HCT116 (cell line): ENCODE measurements at regions not wholly inside any gene's neighbourhood (a gene's known extent, or its start where the extent isn't known, plus 50 kb on each side); places are given as distances from the start of the nearest gene placed in this dataset.

Source experiments
- ATAC-seq: fragments of 200-7000 bp; cut with Tn5 transposase; 2 replicates; pipeline ENCODE4 v1.9.1; 2020; ENCODE audit warnings: mild to moderate bottlenecking, moderate library complexity
- BruUV-seq: library from RNA; stranded (reverse); fragments of 400-500 nt; replicated peaks from 2 replicates; lab custom pipeline; 2021; lab: Mats Ljungman, UMichigan
- CTCF ChIA-PET: fragments of 300-600 bp; sonication (Branson Sonifier 250); formaldehyde crosslinking; loops from one replicate; lab custom pipeline; 2021; ENCODE audit warnings: antibody characterized with exemption; lab: Charles Lee
- POLR2A ChIA-PET: fragments of 300-600, 350-600 bp; sonication (Branson Sonifier 250); formaldehyde crosslinking; loops from one replicate; lab custom pipeline; 2021; ENCODE audit warnings: antibody characterized with exemption; lab: Charles Lee
- RAD21 ChIA-PET, 2 experiments: fragments of 300-600 bp; sonication (Branson Sonifier 250); formaldehyde crosslinking; loops; one replicate each; lab custom pipeline; 2023; ENCODE audit warnings: low total read pairs in 2 of 2; ENCODE audit not compliant: uncharacterized antibody in 2 of 2, unreplicated experiment in 2 of 2, low non-redundant PET in 1 of 2; lab: Charles Lee
- DNase-seq: peaks from one replicate; pipeline ENCODE4 v3.0.0-alpha.2; 2010; ENCODE audit warnings: low read depth, low spot score
- H2AFZ ChIP-seq: fragments of 200-600 bp; shearing (Covaris generic), sonication (generic); 2 replicates; pipeline ENCODE4 v1.6.1; 2017; ENCODE audit warnings: low read depth, mixed run types, mixed read lengths, antibody characterized with exemption, low read length; ENCODE audit not compliant: poor library complexity, severe bottlenecking
- H3K27ac ChIP-seq: 2 replicates; pipeline ENCODE4 v1.5.1; 2012; ENCODE audit warnings: low read depth, low read length
- H3K27me3 ChIP-seq: fragments of 200-600 bp; sonication (generic); 2 replicates; pipeline ENCODE4 v1.6.1; 2016; ENCODE audit warnings: mixed run types, low read length, mixed read lengths; ENCODE audit not compliant: insufficient read depth
- H3K36me3 ChIP-seq, 2 experiments: fragments of 200-500 bp in 1 of 2; fragments of 200-600 bp in 1 of 2; sonication (Bioruptor generic) in 1 of 2; sonication (generic) in 1 of 2; 2 replicates each; pipeline versions ENCODE4 v1.5.1 to v1.6.1; 2014 to 2016; ENCODE audit warnings: low read length in 2 of 2, inconsistent platforms in 1 of 2, mixed read lengths in 1 of 2, mixed run types in 1 of 2; ENCODE audit not compliant: insufficient read depth in 2 of 2, control insufficient read depth in 1 of 2
- H3K4me1 ChIP-seq, 2 experiments: fragments of 200-600 bp in 1 of 2; sonication (generic) in 1 of 2; 2 replicates each; pipeline versions ENCODE4 v1.5.1 to v1.6.1; 2012 to 2017; ENCODE audit warnings: low read length in 2 of 2, inconsistent platforms in 1 of 2, mild to moderate bottlenecking in 1 of 2, mixed read lengths in 1 of 2, mixed run types in 1 of 2, moderate library complexity in 1 of 2; ENCODE audit not compliant: insufficient read depth in 2 of 2, control insufficient read depth in 1 of 2
- H3K4me2 ChIP-seq: fragments of 200-600 bp; sonication (generic); 2 replicates; pipeline ENCODE4 v1.6.1; 2017; ENCODE audit warnings: mixed run types, low read length, mixed read lengths
- H3K4me3 ChIP-seq, 2 experiments: fragments of 200-600 bp in 1 of 2; sonication (generic) in 1 of 2; replicated peaks in 1 of 2; 2 replicates each; pipeline ENCODE4 v1.5.1; 2011 to 2016; ENCODE audit warnings: low read length in 2 of 2, control low read depth in 1 of 2, low read depth in 1 of 2, mild to moderate bottlenecking in 1 of 2, mixed read lengths in 1 of 2, mixed run types in 1 of 2
- H3K79me2 ChIP-seq: fragments of 200-600 bp; sonication (generic); 2 replicates; pipeline ENCODE4 v1.6.1; 2017; ENCODE audit warnings: mild to moderate bottlenecking, mixed run types, low read length, moderate library complexity, mixed read lengths; ENCODE audit not compliant: insufficient read depth
- H3K9ac ChIP-seq: fragments of 200-600 bp; sonication (generic); 2 replicates; pipeline ENCODE4 v1.6.1; 2016; ENCODE audit warnings: low read length, mixed read lengths
- H3K9me2 ChIP-seq: fragments of 200-600 bp; sonication (generic), shearing (Covaris generic); 2 replicates; pipeline ENCODE4 v1.6.1; 2017; ENCODE audit warnings: mixed run types, mild to moderate bottlenecking, moderate library complexity; ENCODE audit not compliant: insufficient read depth
- H3K9me3 ChIP-seq, 2 experiments: fragments of 200-500 bp in 1 of 2; fragments of 200-600 bp in 1 of 2; sonication (Bioruptor generic) in 1 of 2; sonication (generic) in 1 of 2; 2 replicates each; pipeline ENCODE4 v1.6.1; 2014 to 2017; ENCODE audit warnings: low read length in 2 of 2, mixed read lengths in 2 of 2, inconsistent platforms in 1 of 2, low read depth in 1 of 2, mild to moderate bottlenecking in 1 of 2, mixed run types in 1 of 2, moderate library complexity in 1 of 2; ENCODE audit not compliant: control insufficient read depth in 1 of 2, insufficient read depth in 1 of 2
- H4K20me1 ChIP-seq: fragments of 200-600 bp; sonication (generic), shearing (Covaris generic); 2 replicates; pipeline ENCODE4 v1.6.1; 2017; ENCODE audit warnings: mixed run types, mild to moderate bottlenecking, moderate library complexity; ENCODE audit not compliant: insufficient read depth
- EGR1 ChIP-seq: IDR thresholded peaks from 2 replicates; pipeline ENCODE4 v1.6.1; 2012; ENCODE audit warnings: low read depth
- EZH2 ChIP-seq: fragments of 200-600 bp; sonication (generic); IDR thresholded peaks from 2 replicates; pipeline ENCODE4 v1.6.1; 2017; ENCODE audit warnings: antibody characterized with exemption, mixed run types
- EZH2phosphoT487 ChIP-seq: fragments of 200-600 bp; IDR thresholded peaks from 2 replicates; pipeline ENCODE4 v1.6.1; 2018; ENCODE audit warnings: antibody characterized with exemption, borderline replicate concordance
- RAD21 ChIP-seq: IDR thresholded peaks from 2 replicates; pipeline ENCODE4 v1.6.1; 2012; ENCODE audit warnings: low read depth, mild to moderate bottlenecking
- SRF ChIP-seq: IDR thresholded peaks from 2 replicates; pipeline ENCODE4 v1.6.1; 2012; ENCODE audit warnings: low read depth
- ZBTB33 ChIP-seq: IDR thresholded peaks from 2 replicates; pipeline ENCODE4 v1.6.1; 2011; ENCODE audit warnings: mild to moderate bottlenecking, low read length, moderate library complexity; ENCODE audit not compliant: insufficient replicate concordance; ENCODE audit errors: extremely low read depth
- intact Hi-C: fragments of 100-400 bp; cut with micrococcal nuclease; formaldehyde crosslinking; loops from 2 replicates; pipeline ENCODE4 v1.10.0; 2022

GRCh38 chrX:43380704-43381103, 275.4 kb upstream of the MAOA start:
- Histone ChIP-seq H3K36me3 (no peaks in the 10 kb centered on the region), H3K4me2 (no peak overlapping the region), H3K79me2 (no peaks in the 10 kb centered on the region), H4K20me1 (no peaks in the 10 kb centered on the region), H3K27me3 (no peaks in the 10 kb centered on the region), H3K27ac (no peak overlapping the region), H3K9ac (no peak overlapping the region), H3K9me3 (no peaks in the 10 kb centered on the region), H3K4me1 (no peaks in the 10 kb centered on the region), H3K4me3 (no peak overlapping the region), H3K9me2 (no peaks in the 10 kb centered on the region), H2AFZ (no peak overlapping the region)
- CTCF ChIA-PET: no interaction called here
- intact Hi-C loops: no loop called here
- TF ChIP-seq ZBTB33 (no peak), RAD21 (no peak), SRF (no peak), EZH2phosphoT487 (no peak), EZH2 (no peak)
- DNase-seq (no peak), ATAC-seq (no peak)
- RAD21 ChIA-PET: no interaction called here
- no TSS peak for BruUV-seq
- POLR2A ChIA-PET: no interaction called here

GRCh38 chrX:43386875-43387274, 269.2 kb upstream of the MAOA start:
- TF ChIP-seq EGR1: no peak
- TF ChIP-seq, all 23 proteins: peak for 0
- Histone ChIP-seq H3K27me3 (no peaks in the 10 kb centered on the region), H4K20me1 (no peaks in the 10 kb centered on the region), H2AFZ (no peak overlapping the region), H3K4me1 (no peaks in the 10 kb centered on the region), H3K4me2 (no peak overlapping the region), H3K9me2 (no peaks in the 10 kb centered on the region), H3K79me2 (no peaks in the 10 kb centered on the region), H3K9me3 (no peaks in the 10 kb centered on the region), H3K4me3 (no peak overlapping the region), H3K27ac (no peak overlapping the region), H3K9ac (no peak overlapping the region), H3K36me3 (no peaks in the 10 kb centered on the region)
- ATAC-seq: no peak
- intact Hi-C loops: no loop called here
- no TSS peak for BruUV-seq
- DNase-seq: no peak
- ChIA-PET CTCF (no interaction called here), POLR2A (no interaction called here), RAD21 (no interaction called here)
